ENCODE measurements at regions not wholly inside any gene's neighbourhood (a gene's known extent, or its start where the extent isn't known, plus 50 kb on each side); places are given as distances from the start of the nearest gene placed in this dataset.
"Not testable (repeated sequence)": the region's sequence is repeated elsewhere in the genome, so short reads cannot be mapped to it uniquely, and the experiment has no call there.

DNA sequence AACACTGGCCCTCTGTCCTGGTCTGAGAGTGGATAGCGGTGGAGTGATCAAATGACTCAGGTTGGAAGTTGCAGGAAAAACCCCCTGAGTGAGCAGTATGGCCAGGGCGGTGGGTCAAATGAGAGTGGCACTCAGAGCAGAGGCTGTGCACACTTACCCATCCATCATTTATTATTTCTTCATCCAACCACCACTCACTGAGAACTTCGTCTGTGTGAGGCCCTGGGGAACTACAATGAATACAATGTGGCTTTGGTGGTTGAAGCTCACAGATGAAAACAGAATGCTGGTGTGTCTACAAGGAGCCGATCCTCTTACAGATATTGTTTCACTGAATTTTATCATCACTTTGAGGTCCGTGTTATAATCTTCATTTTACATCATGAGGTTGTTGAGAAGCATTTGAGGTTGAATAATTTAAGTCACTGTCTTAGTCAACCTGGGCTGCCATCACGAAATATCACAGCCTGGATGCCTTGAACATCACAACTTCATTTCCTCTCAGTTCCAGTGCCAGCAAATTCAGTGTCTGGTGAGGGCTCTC is 73.4 kb upstream of the ID2 start:
- no peaks in the 10 kb centered on the region for H3K36me3 ChIP-seq (ENCODE audit: control insufficient read depth, insufficient read depth, low read length)
- H3K9ac ChIP-seq: no peak overlapping the region
- no peak overlapping the region for H3K4me3 ChIP-seq (ENCODE audit: low read depth, low read length)
- no peaks in the 10 kb centered on the region for H3K4me1 ChIP-seq
- H3K79me2 ChIP-seq: no peaks in the 10 kb centered on the region
- H3K27ac ChIP-seq: no peak overlapping the region
- TF ChIP-seq CTCF (IDR thresholded peaks at IDR 0.05): no peak
- no peaks in the 10 kb centered on the region for H3K27me3 ChIP-seq (ENCODE audit: control insufficient read depth, insufficient read depth, low read length)
- H3K9me3 ChIP-seq (ENCODE audit: control insufficient read depth, low read length): no peaks in the 10 kb centered on the region
- no peak overlapping the region for H2AFZ ChIP-seq
- H3K4me2 ChIP-seq (ENCODE audit: low read length): no peak overlapping the region

DNA sequence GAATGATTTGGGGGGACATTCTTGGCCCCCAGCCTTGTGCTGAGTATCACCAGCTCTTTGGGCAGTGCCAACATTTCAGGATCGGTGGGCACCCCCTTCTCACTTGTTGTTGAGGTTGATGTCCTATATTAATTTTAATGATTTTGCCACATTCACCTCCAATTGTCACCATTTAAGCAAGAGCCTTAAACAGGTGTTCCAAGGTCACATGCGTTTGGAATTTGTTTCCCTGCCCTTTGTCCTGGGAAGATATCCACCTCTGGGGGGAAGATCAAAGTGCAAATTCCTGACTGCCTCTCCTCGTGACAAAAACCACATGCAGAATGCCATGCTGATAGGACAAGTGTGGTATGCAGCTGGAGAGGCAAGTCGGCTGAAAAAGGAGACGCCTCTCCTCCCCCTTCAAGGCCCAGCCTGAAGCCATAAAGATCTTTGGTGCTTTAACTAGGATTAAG is 72.5 kb upstream of the ID2 start:
- no peak overlapping the region for H3K27ac ChIP-seq
- H3K9me3 ChIP-seq (ENCODE audit: control insufficient read depth, low read length): no peaks in the 10 kb centered on the region
- no peaks in the 10 kb centered on the region for H3K4me1 ChIP-seq
- no peak overlapping the region for H3K4me2 ChIP-seq (ENCODE audit: low read length)
- H3K4me3 ChIP-seq (ENCODE audit: low read depth, low read length): no peak overlapping the region
- H3K27me3 ChIP-seq (ENCODE audit: control insufficient read depth, insufficient read depth, low read length): no peaks in the 10 kb centered on the region
- no peak overlapping the region for H2AFZ ChIP-seq
- TF ChIP-seq CTCF (IDR thresholded peaks at IDR 0.05): no peak
- no peak overlapping the region for H3K9ac ChIP-seq
- no peaks in the 10 kb centered on the region for H3K79me2 ChIP-seq
- no peaks in the 10 kb centered on the region for H3K36me3 ChIP-seq (ENCODE audit: control insufficient read depth, insufficient read depth, low read length)

DNA sequence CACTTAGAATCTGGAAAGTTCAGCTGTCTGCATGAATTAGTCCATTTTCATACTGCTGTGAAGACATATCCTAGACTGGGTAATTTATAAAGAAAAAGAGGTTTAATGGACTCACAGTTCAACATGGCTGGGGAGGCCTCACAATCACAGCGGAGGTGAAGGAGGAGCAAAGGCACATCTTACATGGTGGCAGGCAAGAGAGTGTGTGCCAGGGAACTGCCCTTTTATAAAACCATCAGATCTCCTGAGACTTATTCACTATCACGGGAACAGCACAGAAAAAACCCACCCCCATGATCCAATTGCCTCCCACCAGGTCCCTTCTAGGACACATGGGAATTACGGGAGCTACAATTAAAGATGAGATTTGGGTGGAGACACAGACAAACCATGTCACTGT is 71.1 kb upstream of the ID2 start:
- not testable (repeated sequence) for H2AFZ ChIP-seq; H3K4me3 ChIP-seq (ENCODE audit: low read depth, low read length); H3K4me2 ChIP-seq (ENCODE audit: low read length); H3K9ac ChIP-seq; H3K36me3 ChIP-seq (ENCODE audit: control insufficient read depth, insufficient read depth, low read length); H3K27me3 ChIP-seq (ENCODE audit: control insufficient read depth, insufficient read depth, low read length); H3K9me3 ChIP-seq (ENCODE audit: control insufficient read depth, low read length); H3K27ac ChIP-seq; H3K79me2 ChIP-seq; H3K4me1 ChIP-seq

DNA sequence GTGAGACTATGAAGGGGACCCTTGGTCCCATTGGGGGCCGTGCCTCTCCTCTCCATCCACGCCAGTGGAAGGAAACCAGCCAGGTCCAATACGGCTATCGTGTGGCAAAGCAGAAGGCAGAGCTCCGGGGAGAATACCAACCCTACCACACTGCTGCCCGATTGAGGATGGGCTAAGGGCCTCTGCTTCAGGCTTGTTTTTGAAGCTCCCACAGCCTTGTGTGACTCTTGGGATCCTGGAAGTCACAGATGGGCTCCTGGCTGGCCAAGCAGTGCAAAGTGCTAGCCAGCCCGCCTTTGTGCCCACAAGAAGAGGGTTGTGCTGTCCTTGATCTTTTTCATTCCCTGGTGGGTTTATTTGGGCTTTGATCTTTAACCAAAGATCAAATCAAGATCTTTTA is 70.6 kb upstream of the ID2 start:
- Histone ChIP-seq H3K9me3 (ENCODE audit: control insufficient read depth, low read length) (no peaks in the 10 kb centered on the region), H2AFZ (no peak overlapping the region), H3K9ac (no peak overlapping the region), H3K27me3 (ENCODE audit: control insufficient read depth, insufficient read depth, low read length) (no peaks in the 10 kb centered on the region), H3K4me1 (no peaks in the 10 kb centered on the region), H3K4me2 (ENCODE audit: low read length) (no peak overlapping the region), H3K36me3 (ENCODE audit: control insufficient read depth, insufficient read depth, low read length) (no peaks in the 10 kb centered on the region), H3K4me3 (ENCODE audit: low read depth, low read length) (no peak overlapping the region), H3K79me2 (no peaks in the 10 kb centered on the region), H3K27ac (no peak overlapping the region)
- no peak for TF ChIP-seq CTCF (IDR thresholded peaks at IDR 0.05)

DNA sequence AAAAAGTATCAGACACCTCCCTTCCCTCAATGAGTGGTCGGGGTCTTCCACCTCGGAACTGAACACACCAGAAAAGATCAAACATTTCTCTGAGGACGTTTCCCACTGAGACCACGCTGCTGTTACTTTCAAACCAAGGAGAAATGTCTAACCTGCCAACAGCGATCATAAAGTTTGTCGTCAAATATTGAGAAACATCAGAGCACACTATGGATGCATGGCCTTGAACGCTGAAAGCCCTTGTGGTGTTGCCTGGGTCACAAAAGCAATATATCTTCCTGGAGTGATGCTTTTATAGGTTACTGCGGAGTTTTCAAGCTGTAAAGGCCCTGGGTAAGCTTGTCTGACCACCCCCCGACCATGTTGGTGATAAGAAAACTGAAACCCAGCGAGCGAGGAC is 70.2 kb upstream of the ID2 start:
- H3K9me3 ChIP-seq (ENCODE audit: control insufficient read depth, low read length): no peaks in the 10 kb centered on the region
- H2AFZ ChIP-seq: no peak overlapping the region
- no peaks in the 10 kb centered on the region for H3K79me2 ChIP-seq
- no peak overlapping the region for H3K4me2 ChIP-seq (ENCODE audit: low read length)
- H3K36me3 ChIP-seq (ENCODE audit: control insufficient read depth, insufficient read depth, low read length): no peaks in the 10 kb centered on the region
- H3K9ac ChIP-seq: no peak overlapping the region
- no peak for TF ChIP-seq CTCF (IDR thresholded peaks at IDR 0.05)
- H3K27me3 ChIP-seq (ENCODE audit: control insufficient read depth, insufficient read depth, low read length): no peaks in the 10 kb centered on the region
- no peak overlapping the region for H3K27ac ChIP-seq
- no peak overlapping the region for H3K4me3 ChIP-seq (ENCODE audit: low read depth, low read length)
- H3K4me1 ChIP-seq: no peaks in the 10 kb centered on the region

Data from parathyroid adenoma (tissue), 2 donors.